Transverse colon (tissue), 4 donors: ENCODE measurements at regions not wholly inside any gene's neighbourhood (a gene's known extent, or its start where the extent isn't known, plus 50 kb on each side); places are given as distances from the start of the nearest gene placed in this dataset.
"Not testable (repeated sequence)": the region's sequence is repeated elsewhere in the genome, so short reads cannot be mapped to it uniquely, and the experiment has no call there.

Experiments
- DNase-seq: peaks from one replicate; pipeline ENCODE4 v3.0.0-alpha.2; 2019
- H3K27ac ChIP-seq, 4 donors: fragments of 200-600 bp; sonication (generic); 2 replicates each; pipeline ENCODE4 v1.5.1; 2016 to 2018; ENCODE audit warnings: inconsistent platforms in 4 of 4
- H3K27me3 ChIP-seq: fragments of 200-600 bp; sonication (generic); 2 replicates; pipeline ENCODE4 v1.5.1; 2017; ENCODE audit warnings: inconsistent platforms
- H3K36me3 ChIP-seq, 4 donors: fragments of 200-600 bp; sonication (generic); 2 replicates each; pipeline ENCODE4 v1.5.1; 2017 to 2019; ENCODE audit warnings: inconsistent platforms in 4 of 4
- H3K4me1 ChIP-seq, 4 donors: fragments of 200-600 bp; sonication (generic); 2 replicates each; pipeline ENCODE4 v1.5.1; 2017 to 2020; ENCODE audit warnings: inconsistent platforms in 4 of 4
- H3K4me3 ChIP-seq, 4 donors: fragments of 200-600 bp; sonication (generic); 1 replicate in 1 of 4; 2 replicates in 3 of 4; pipeline versions ENCODE4 v1.5.1 to v1.6.1; 2017 to 2019; ENCODE audit warnings: inconsistent platforms in 4 of 4
- H3K9me3 ChIP-seq, 2 donors: fragments of 200-600 bp; sonication (generic); 2 replicates each; pipeline ENCODE4 v1.5.1; 2017 to 2019; ENCODE audit warnings: inconsistent platforms in 2 of 2
- CTCF ChIP-seq, 5 experiments: fragments of 200-600 bp in 3 of 5; fragments of 450-650 bp in 2 of 5; sonication (generic) in 3 of 5; IDR thresholded peaks; 1 replicate in 2 of 5; 2 replicates in 3 of 5; pipeline ENCODE4 v1.5.1; 2016 to 2017; ENCODE audit warnings: antibody characterized with exemption in 5 of 5, inconsistent platforms in 3 of 5, mild to moderate bottlenecking in 2 of 5, moderate library complexity in 1 of 5
- EP300 ChIP-seq: sonication (generic); formaldehyde crosslinking; IDR thresholded peaks from one replicate; pipeline ENCODE4 v1.6.1; 2017; ENCODE audit warnings: antibody characterized with exemption, low read depth
- POLR2A ChIP-seq: fragments of 450-650 bp; IDR thresholded peaks from one replicate; pipeline ENCODE4 v1.6.1; 2016; ENCODE audit warnings: antibody characterized with exemption, mild to moderate bottlenecking, moderate library complexity
- POLR2AphosphoS5 ChIP-seq, 3 donors: sonication (generic); formaldehyde crosslinking; IDR thresholded peaks; one replicate each; pipeline ENCODE4 v1.6.1; 2016; ENCODE audit warnings: antibody characterized with exemption in 3 of 3
- WGBS, 2 donors: methylation state at CpG; one replicate each; pipeline ENCODE4 v1.1.5; 2018; ENCODE audit warnings: low coverage in 1 of 2; 5-methylcytosine and 5-hydroxymethylcytosine counted together
- in situ Hi-C, 4 donors: fragments of 200-750 bp; cut with MboI; loops; one replicate each; pipeline versions ENCODE4 v1.15.0 to v1.15.1; 2017; ENCODE audit warnings: low sequenced_read_pairs in 3 of 4, low pct_ligation_motif_present in 1 of 4, low pct_unique_long_range_greater_than_20kb in 1 of 4
- intact Hi-C: fragments of 100-400 bp; cut with DNase I; formaldehyde crosslinking; loops from one replicate; pipeline ENCODE4 v1.15.1; 2023; ENCODE audit warnings: low total_unique reads

DNA sequence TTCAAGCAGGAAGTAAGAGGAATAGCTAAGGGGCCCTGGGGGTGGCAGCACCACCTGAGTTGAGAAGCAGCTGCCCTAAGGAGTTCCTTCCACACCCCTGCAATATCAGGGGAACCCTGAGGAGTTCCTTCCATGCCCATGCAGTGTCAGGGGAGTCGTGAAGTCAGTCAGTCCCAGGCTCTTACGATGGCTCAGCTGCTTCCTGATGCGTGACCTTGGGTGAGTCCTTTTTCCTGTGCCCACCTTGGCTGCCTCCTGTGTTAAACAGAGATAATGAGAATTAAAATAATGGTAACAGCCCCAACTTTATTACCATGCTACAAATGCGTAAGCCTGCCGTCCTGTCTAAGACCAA lies 181.1 kb downstream of the MIAT start:
- no peak overlapping the region for H3K27ac ChIP-seq
- no peaks in the 10 kb centered on the region for H3K27me3 ChIP-seq
- H3K9me3 ChIP-seq = no peaks in the 10 kb centered on the region
- no peaks in the 10 kb centered on the region for H3K36me3 ChIP-seq
- WGBS, 2 donors = 51 to 100% methylated on average over 2 to 5 of the region's 5 CpGs
- intact Hi-C loops = no loop called here
- no peak overlapping the region for H3K4me3 ChIP-seq
- TF ChIP-seq EP300 (no peak), CTCF (IDR thresholded peaks at IDR 0.05) (no peak), POLR2A (no peak), POLR2AphosphoS5 (IDR thresholded peaks at IDR 0.05) (no peak)
- in situ Hi-C loops = no loop called here
- no peaks in the 10 kb centered on the region for H3K4me1 ChIP-seq
- DNase-seq = no peak

DNA sequence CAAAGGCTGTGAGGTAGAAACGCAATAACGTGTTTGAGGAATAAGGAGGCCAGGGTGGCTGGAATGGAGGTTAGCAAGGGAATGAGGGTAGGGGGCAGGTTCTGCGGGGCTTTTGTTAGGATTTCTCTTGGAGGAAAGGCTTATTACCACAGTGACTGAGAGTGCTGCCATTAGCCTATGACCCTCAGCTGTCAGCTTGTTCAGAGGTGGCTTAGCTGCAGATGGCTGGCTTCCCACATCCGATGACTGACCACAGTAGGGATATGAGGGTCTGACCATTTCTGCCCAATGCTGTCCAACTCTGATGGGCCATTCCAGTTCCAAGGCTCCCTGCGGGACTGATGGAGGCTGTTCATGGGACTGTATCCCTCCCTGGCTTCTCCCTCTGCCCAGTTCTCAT lies 181.8 kb downstream of the MIAT start:
- no peak for DNase-seq
- Histone ChIP-seq H3K4me1 (no peaks in the 10 kb centered on the region), H3K27ac (no peak overlapping the region), H3K27me3 (no peaks in the 10 kb centered on the region), H3K4me3 (no peak overlapping the region), H3K36me3 (no peaks in the 10 kb centered on the region), H3K9me3 (no peaks in the 10 kb centered on the region)
- intact Hi-C loops = no loop called here
- in situ Hi-C loops = no loop called here
- TF ChIP-seq POLR2AphosphoS5 (IDR thresholded peaks at IDR 0.05) (no peak), EP300 (no peak), CTCF (IDR thresholded peaks at IDR 0.05) (no peak), POLR2A (no peak)
- 94% methylated on average over 5 of the region's 5 CpGs; no CpG with 5 or more reads in 1 of the 2 donors for WGBS, 2 donors

- DNase-seq, H3K9me3 ChIP-seq, H3K4me3 ChIP-seq, H3K36me3 ChIP-seq, H3K27ac ChIP-seq, intact Hi-C loops, in situ Hi-C loops, H3K4me1 ChIP-seq, H3K27me3 ChIP-seq: not testable (repeated sequence)
- WGBS, 2 donors = 87 to 97% methylated on average over 3 of the region's 3 CpGs
Observed at GRCh38 chr22:26840770-26841169, 183.4 kb downstream of the MIAT start.

DNA sequence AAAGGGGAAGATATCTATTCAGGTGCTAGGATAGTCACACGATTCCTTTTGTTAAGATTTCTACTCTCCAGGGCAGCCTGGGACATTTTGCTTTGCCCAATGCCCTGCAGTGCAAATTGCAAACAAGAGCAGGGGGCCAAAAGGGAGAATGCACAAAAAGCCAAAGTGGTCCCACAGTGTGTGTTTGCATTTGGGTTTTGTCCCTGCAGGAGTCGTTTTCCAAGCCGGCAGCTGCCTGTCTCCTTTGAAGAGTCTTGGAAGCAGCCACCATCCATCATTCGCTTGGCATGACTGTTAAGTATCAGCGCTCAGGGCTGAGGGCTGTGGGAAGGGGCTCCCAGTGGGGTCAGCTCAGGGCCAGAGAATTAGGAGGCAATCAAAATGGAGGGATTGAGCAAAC lies 184.7 kb downstream of the MIAT start:
- 88 to 100% methylated on average over 1 to 5 of the region's 5 CpGs for WGBS, 2 donors
- no peak for TF ChIP-seq POLR2A
- TF ChIP-seq CTCF (IDR thresholded peaks at IDR 0.05) = no peak
- TF ChIP-seq EP300 = no peak
- no peak for TF ChIP-seq POLR2AphosphoS5 (IDR thresholded peaks at IDR 0.05)

GRCh38 chr22:26845021-26845743 lies 187.8 kb downstream of the MIAT start:
- Histone ChIP-seq H3K27me3 (no peaks in the 10 kb centered on the region), H3K9me3 (no peaks in the 10 kb centered on the region), H3K4me1 (no peaks in the 10 kb centered on the region), H3K4me3 (no peak overlapping the region), H3K27ac (no peak overlapping the region), H3K36me3 (no peaks in the 10 kb centered on the region)
- TF ChIP-seq EP300 (no peak), CTCF (IDR thresholded peaks at IDR 0.05) (no peak), POLR2A (no peak), POLR2AphosphoS5 (IDR thresholded peaks at IDR 0.05) (no peak)
- intact Hi-C loops = no loop called here
- 43 to 53% methylated on average over 4 to 10 of the region's 10 CpGs for WGBS, 2 donors
- DNase-seq = no peak
- in situ Hi-C loops = no loop called here

More for the DNA sequence above, 184.7 kb downstream of the MIAT start:
- Histone ChIP-seq H3K9me3 (no peaks in the 10 kb centered on the region), H3K27me3 (no peaks in the 10 kb centered on the region), H3K4me3 (no peak overlapping the region), H3K4me1 (no peaks in the 10 kb centered on the region), H3K27ac (no peak overlapping the region), H3K36me3 (no peaks in the 10 kb centered on the region)
- intact Hi-C loops (no loop called here), in situ Hi-C loops (no loop called here)
- DNase-seq = no peak
